WTC11 (cell line): ENCODE measurements at regions not wholly inside any gene's neighbourhood (a gene's known extent, or its start where the extent isn't known, plus 50 kb on each side); places are given as distances from the start of the nearest gene placed in this dataset.

Experiments
- ATAC-seq: fragments of 200-7000 bp; cut with Tn5 transposase; 2 replicates; pipeline ENCODE4 v1.10.0; 2021; ENCODE audit warnings: mild to moderate bottlenecking, moderate library complexity
- CTCF ChIA-PET: fragments of 300-600 bp; sonication (Branson Sonifier 250); formaldehyde crosslinking; loops from one replicate; lab custom pipeline; 2021; ENCODE audit warnings: antibody characterized with exemption; lab: Charles Lee
- POLR2A ChIA-PET: fragments of 350-600 bp; sonication (Branson Sonifier 250); formaldehyde crosslinking; loops from one replicate; lab custom pipeline; 2021; ENCODE audit warnings: antibody characterized with exemption; lab: Charles Lee
- DNase-seq: peaks from one replicate; pipeline ENCODE4 v3.0.0; 2021; ENCODE audit warnings: low spot score
- H3K27ac Mint-ChIP-seq: 2 replicates; pipeline ENCODE4 v1.8.0; 2021; ENCODE audit warnings: mixed read lengths
- H3K27me3 Mint-ChIP-seq: 2 replicates; pipeline ENCODE4 v1.8.0; 2021; ENCODE audit warnings: low read depth, mild to moderate bottlenecking, moderate library complexity, mixed read lengths
- H3K36me3 Mint-ChIP-seq: 2 replicates; pipeline ENCODE4 v1.8.0; 2021; ENCODE audit warnings: mixed read lengths
- H3K4me1 Mint-ChIP-seq: 2 replicates; pipeline ENCODE4 v1.8.0; 2022; ENCODE audit warnings: mixed read lengths
- H3K4me3 Mint-ChIP-seq: 2 replicates; pipeline ENCODE4 v1.8.0; 2021; ENCODE audit warnings: mild to moderate bottlenecking, moderate library complexity, mixed read lengths
- H3K9me3 Mint-ChIP-seq: 2 replicates; pipeline ENCODE4 v1.8.0; 2021; ENCODE audit warnings: mixed read lengths
- ELF4 ChIP-seq: sonication (generic); formaldehyde crosslinking; IDR thresholded peaks from 2 replicates; pipeline ENCODE4 v1.8.1; 2022; ENCODE audit warnings: low read depth, mild to moderate bottlenecking, moderate library complexity, missing genetic modification reagents
- FOXJ3 ChIP-seq: sonication (generic); formaldehyde crosslinking; IDR thresholded peaks from 2 replicates; pipeline ENCODE4 v1.9.0; 2021; ENCODE audit warnings: missing genetic modification reagents, mild to moderate bottlenecking, borderline replicate concordance
- FOXK1 ChIP-seq: sonication (generic); formaldehyde crosslinking; IDR thresholded peaks from 2 replicates; pipeline ENCODE4 v1.8.0; 2022; ENCODE audit warnings: mild to moderate bottlenecking, moderate library complexity, missing genetic modification reagents
- IRF2 ChIP-seq: sonication (generic); formaldehyde crosslinking; IDR thresholded peaks from 2 replicates; pipeline ENCODE4 v1.8.0; 2022; ENCODE audit warnings: low read depth, missing genetic modification reagents, borderline replicate concordance
- NFYB ChIP-seq: sonication (generic); formaldehyde crosslinking; conservative IDR thresholded peaks from 2 replicates; pipeline ENCODE4 v1.8.0; 2022; ENCODE audit warnings: low read depth, missing genetic modification reagents
- NR3C1 ChIP-seq: sonication (generic); formaldehyde crosslinking; conservative IDR thresholded peaks from 2 replicates; pipeline ENCODE4 v1.8.1; 2023; ENCODE audit warnings: low read depth, mild to moderate bottlenecking, missing genetic modification reagents
- OVOL2 ChIP-seq: fragments of 250-450 bp; sonication (Bioruptor Pico); IDR thresholded peaks from 2 replicates; pipeline ENCODE4 v1.9.0; 2021; ENCODE audit warnings: mild to moderate bottlenecking, borderline replicate concordance
- PRRX2 ChIP-seq: fragments of 250-450 bp; sonication (Bioruptor Pico); IDR thresholded peaks from 2 replicates; pipeline ENCODE4 v1.8.0; 2021; ENCODE audit warnings: mild to moderate bottlenecking
- RORB ChIP-seq: fragments of 250-450 bp; sonication (Bioruptor Pico); IDR thresholded peaks from 2 replicates; pipeline ENCODE4 v1.9.0; 2021; ENCODE audit warnings: mild to moderate bottlenecking
- TEAD1 ChIP-seq: sonication (generic); formaldehyde crosslinking; IDR thresholded peaks from 2 replicates; pipeline ENCODE4 v1.8.0; 2022; ENCODE audit warnings: mild to moderate bottlenecking, missing genetic modification reagents
- ZNF671 ChIP-seq: fragments of 250-450 bp; sonication (Bioruptor Pico); IDR thresholded peaks from 2 replicates; pipeline ENCODE4 v1.8.0; 2021; ENCODE audit warnings: mild to moderate bottlenecking
- TF ChIP-seq, protein P1 (sequence below): sonication (generic); formaldehyde crosslinking; IDR thresholded peaks from 2 replicates; pipeline ENCODE4 v1.8.1; 2023; ENCODE audit warnings: mild to moderate bottlenecking, missing genetic modification reagents
- TF ChIP-seq, protein P2 (sequence below): sonication (generic); formaldehyde crosslinking; IDR thresholded peaks from 2 replicates; pipeline ENCODE4 v1.8.0; 2023; ENCODE audit warnings: mild to moderate bottlenecking, missing genetic modification reagents
- TF ChIP-seq, protein P3 (sequence below): fragments of 250-450 bp; sonication (Bioruptor Pico); IDR thresholded peaks from 2 replicates; pipeline ENCODE4 v1.9.0; 2021; ENCODE audit warnings: mild to moderate bottlenecking
- TF ChIP-seq, protein P4 (sequence below): sonication (generic); formaldehyde crosslinking; IDR thresholded peaks from 2 replicates; pipeline ENCODE4 v1.8.0; 2022; ENCODE audit warnings: mild to moderate bottlenecking, missing genetic modification reagents
- TF ChIP-seq, protein P5 (sequence below): sonication (generic); formaldehyde crosslinking; IDR thresholded peaks from 2 replicates; pipeline ENCODE4 v1.8.1; 2022; ENCODE audit warnings: missing genetic modification reagents, borderline replicate concordance

DNA sequence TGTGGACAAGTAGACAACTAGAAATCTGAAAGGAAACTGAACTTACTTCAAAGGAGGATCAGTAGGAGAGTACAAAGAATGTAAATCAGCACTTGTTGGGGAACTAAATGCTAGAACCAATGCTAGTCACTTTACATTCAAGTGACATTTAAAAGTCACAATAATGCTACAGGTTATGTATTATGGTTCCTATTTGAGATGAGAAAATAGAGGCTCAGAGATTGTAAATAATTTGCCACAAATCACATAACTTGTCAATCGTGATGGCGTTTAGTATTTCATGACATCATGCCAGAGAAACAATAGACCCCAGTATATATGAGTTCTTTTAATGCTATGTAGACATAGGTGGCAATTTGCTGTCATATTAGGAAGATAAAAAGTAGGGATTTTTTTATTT, 467.8 kb upstream of the CBLB start (continued):
- TF ChIP-seq, protein P1, sequence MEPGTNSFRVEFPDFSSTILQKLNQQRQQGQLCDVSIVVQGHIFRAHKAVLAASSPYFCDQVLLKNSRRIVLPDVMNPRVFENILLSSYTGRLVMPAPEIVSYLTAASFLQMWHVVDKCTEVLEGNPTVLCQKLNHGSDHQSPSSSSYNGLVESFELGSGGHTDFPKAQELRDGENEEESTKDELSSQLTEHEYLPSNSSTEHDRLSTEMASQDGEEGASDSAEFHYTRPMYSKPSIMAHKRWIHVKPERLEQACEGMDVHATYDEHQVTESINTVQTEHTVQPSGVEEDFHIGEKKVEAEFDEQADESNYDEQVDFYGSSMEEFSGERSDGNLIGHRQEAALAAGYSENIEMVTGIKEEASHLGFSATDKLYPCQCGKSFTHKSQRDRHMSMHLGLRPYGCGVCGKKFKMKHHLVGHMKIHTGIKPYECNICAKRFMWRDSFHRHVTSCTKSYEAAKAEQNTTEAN (CRISPR knock-in tag): no peak
- TF ChIP-seq IRF2 (CRISPR knock-in tag) (no peak), NFYB (CRISPR knock-in tag) (no peak), RORB (CRISPR knock-in tag) (no peak)
- TF ChIP-seq, protein P2, sequence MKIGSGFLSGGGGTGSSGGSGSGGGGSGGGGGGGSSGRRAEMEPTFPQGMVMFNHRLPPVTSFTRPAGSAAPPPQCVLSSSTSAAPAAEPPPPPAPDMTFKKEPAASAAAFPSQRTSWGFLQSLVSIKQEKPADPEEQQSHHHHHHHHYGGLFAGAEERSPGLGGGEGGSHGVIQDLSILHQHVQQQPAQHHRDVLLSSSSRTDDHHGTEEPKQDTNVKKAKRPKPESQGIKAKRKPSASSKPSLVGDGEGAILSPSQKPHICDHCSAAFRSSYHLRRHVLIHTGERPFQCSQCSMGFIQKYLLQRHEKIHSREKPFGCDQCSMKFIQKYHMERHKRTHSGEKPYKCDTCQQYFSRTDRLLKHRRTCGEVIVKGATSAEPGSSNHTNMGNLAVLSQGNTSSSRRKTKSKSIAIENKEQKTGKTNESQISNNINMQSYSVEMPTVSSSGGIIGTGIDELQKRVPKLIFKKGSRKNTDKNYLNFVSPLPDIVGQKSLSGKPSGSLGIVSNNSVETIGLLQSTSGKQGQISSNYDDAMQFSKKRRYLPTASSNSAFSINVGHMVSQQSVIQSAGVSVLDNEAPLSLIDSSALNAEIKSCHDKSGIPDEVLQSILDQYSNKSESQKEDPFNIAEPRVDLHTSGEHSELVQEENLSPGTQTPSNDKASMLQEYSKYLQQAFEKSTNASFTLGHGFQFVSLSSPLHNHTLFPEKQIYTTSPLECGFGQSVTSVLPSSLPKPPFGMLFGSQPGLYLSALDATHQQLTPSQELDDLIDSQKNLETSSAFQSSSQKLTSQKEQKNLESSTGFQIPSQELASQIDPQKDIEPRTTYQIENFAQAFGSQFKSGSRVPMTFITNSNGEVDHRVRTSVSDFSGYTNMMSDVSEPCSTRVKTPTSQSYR (CRISPR knock-in tag): no peak

DNA sequence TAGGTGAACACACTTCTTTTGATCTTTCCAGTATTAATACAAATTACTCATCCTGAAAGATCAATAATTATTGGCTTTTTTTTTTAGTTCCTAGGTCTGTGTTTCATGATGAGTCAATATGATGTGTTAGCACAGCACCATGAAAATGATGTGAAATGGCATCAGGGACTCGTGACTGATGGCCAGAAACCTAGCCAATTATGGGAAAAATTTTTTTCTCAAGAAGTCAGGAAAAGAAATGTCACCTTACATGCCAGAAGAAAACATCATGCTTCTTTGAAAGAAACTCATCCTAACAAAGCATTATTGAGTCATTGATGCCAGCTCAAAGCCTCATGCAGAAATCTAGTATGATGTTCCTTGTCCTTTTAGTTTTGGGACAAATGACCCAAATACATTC, 468.3 kb upstream of the CBLB start:
- no peaks in the 10 kb centered on the region for H3K36me3 Mint-ChIP-seq
- TF ChIP-seq, protein P3, sequence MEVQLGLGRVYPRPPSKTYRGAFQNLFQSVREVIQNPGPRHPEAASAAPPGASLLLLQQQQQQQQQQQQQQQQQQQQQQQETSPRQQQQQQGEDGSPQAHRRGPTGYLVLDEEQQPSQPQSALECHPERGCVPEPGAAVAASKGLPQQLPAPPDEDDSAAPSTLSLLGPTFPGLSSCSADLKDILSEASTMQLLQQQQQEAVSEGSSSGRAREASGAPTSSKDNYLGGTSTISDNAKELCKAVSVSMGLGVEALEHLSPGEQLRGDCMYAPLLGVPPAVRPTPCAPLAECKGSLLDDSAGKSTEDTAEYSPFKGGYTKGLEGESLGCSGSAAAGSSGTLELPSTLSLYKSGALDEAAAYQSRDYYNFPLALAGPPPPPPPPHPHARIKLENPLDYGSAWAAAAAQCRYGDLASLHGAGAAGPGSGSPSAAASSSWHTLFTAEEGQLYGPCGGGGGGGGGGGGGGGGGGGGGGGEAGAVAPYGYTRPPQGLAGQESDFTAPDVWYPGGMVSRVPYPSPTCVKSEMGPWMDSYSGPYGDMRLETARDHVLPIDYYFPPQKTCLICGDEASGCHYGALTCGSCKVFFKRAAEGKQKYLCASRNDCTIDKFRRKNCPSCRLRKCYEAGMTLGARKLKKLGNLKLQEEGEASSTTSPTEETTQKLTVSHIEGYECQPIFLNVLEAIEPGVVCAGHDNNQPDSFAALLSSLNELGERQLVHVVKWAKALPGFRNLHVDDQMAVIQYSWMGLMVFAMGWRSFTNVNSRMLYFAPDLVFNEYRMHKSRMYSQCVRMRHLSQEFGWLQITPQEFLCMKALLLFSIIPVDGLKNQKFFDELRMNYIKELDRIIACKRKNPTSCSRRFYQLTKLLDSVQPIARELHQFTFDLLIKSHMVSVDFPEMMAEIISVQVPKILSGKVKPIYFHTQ (CRISPR knock-in tag): no peak
- no peak for TF ChIP-seq PRRX2 (CRISPR knock-in tag)
- TF ChIP-seq, protein P4, sequence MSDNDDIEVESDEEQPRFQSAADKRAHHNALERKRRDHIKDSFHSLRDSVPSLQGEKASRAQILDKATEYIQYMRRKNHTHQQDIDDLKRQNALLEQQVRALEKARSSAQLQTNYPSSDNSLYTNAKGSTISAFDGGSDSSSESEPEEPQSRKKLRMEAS: no peak
- no peak for TF ChIP-seq TEAD1
- no peak for TF ChIP-seq ZNF671
- TF ChIP-seq FOXJ3 (CRISPR knock-in tag): no peak
- TF ChIP-seq ELF4 (CRISPR knock-in tag): no peak
- no peaks in the 10 kb centered on the region; the same call in 1 of the 2 replicates for H3K27me3 Mint-ChIP-seq
- no peak overlapping the region for H3K4me3 Mint-ChIP-seq
- ATAC-seq: no peak
- H3K27ac Mint-ChIP-seq: no peak overlapping the region
- no peaks in the 10 kb centered on the region for H3K9me3 Mint-ChIP-seq
- ChIA-PET POLR2A (interaction anchor here (0.7 kb wide), 1 partner anchor 62 kb away, joined by 4 read pairs; no protein-coding TSS in a partner anchor), CTCF (no interaction called here)
- DNase-seq: no peak
- 0 out of 2 replicates have a peak, but pooled peaks cover 3% of the 10 kb centered on the region for H3K4me1 Mint-ChIP-seq

DNA sequence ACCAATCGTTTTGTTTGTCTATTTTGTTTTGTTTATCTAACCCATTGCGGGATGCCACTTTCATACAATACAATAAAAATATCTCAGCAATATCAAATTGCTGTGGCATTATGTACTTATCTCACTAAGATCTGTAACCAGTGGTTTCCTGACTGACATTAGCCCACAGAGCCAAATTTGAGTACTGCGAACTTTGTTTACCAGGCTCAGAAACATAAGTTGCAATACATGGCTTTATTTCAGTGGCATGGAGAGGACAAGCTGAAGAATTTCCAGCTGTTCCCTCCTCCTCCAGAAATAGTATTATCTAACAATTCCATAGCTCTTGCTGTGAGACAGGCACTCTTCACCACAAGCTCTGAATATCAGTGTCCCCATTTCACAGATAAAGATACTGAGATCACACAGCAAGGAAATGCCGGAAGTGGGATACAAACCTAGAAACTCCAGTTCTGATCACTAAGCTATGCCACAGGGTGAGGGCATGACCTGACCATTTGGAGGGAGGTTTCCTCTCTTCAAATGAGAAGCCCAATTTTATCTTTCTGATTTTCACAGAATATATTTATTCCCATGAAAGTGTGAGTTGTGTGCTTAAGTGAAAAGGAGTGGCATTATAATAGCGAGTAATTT, 469.9 kb upstream of the CBLB start:
- H3K4me3 Mint-ChIP-seq: no peak overlapping the region
- no peak for ATAC-seq
- H3K27me3 Mint-ChIP-seq: no peaks in the 10 kb centered on the region; the same call in 1 of the 2 replicates
- TF ChIP-seq, protein P5, sequence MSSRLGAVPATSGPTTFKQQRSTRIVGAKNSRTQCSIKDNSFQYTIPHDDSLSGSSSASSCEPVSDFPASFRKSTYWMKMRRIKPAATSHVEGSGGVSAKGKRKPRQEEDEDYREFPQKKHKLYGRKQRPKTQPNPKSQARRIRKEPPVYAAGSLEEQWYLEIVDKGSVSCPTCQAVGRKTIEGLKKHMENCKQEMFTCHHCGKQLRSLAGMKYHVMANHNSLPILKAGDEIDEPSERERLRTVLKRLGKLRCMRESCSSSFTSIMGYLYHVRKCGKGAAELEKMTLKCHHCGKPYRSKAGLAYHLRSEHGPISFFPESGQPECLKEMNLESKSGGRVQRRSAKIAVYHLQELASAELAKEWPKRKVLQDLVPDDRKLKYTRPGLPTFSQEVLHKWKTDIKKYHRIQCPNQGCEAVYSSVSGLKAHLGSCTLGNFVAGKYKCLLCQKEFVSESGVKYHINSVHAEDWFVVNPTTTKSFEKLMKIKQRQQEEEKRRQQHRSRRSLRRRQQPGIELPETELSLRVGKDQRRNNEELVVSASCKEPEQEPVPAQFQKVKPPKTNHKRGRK: no peak
- TF ChIP-seq, protein P3 (CRISPR knock-in tag): no peak
- no peak for TF ChIP-seq FOXK1 (CRISPR knock-in tag)
- TF ChIP-seq NR3C1 (CRISPR knock-in tag): no peak
- TF ChIP-seq OVOL2: no peak
- TF ChIP-seq, all 79 proteins: peak for 0
- CTCF ChIA-PET: no interaction called here
- no peak overlapping the region for H3K27ac Mint-ChIP-seq
- no peaks in the 10 kb centered on the region for H3K36me3 Mint-ChIP-seq
- H3K9me3 Mint-ChIP-seq: no peaks in the 10 kb centered on the region
- POLR2A ChIA-PET: interaction anchor here (0.6 kb wide), 1 partner anchor 106 kb away, joined by 3 read pairs; no protein-coding TSS in a partner anchor
- DNase-seq: no peak
- H3K4me1 Mint-ChIP-seq: 0 out of 2 replicates have a peak, but pooled peaks cover 3% of the 10 kb centered on the region
